NCI-H226 (cell line): ENCODE measurements at regions not wholly inside any gene's neighbourhood (a gene's known extent, or its start where the extent isn't known, plus 50 kb on each side); places are given as distances from the start of the nearest gene placed in this dataset.

Experiments
- DNase-seq: peaks from one replicate; pipeline ENCODE4 v3.0.0-alpha.2; 2015

DNA sequence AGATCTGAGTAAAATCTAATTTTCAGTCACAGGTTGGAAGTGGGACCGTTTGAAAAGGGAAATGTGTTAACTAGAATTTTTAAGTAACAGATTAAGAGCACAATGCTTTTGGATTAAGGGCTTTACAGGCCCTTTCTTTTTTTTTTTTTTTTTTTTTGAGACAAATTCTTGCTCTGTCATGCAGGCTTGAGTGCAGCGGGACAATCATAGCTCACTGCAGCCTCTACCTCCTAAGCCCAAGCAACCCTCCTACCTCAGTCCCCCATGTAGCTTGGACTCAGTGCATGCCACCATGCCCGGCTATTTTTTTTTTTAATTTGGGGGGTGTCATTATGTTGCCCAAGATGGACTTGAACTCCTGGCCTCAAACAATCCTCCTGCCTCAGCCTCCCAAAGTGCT, 363.7 kb downstream of the LIG4 start:
- DNase-seq = no peak

DNA sequence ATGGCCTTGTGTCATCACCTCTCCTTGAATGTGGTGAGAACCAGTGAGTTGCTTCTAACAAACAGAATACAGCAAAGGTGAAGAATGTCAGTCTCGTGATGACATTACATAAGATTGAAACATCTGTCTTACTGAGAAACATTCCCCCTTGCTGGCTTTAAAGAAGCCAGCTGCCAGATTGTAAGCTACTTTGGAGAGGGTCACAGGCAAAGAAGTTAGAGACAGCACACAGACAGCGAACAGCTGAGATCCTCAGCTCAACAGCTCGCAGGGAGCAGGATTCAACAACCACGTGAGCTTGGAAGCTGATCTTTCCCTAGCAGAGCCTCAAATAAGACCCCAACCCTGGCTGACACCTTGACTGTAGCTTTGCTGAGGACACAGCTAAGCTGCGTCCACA, 367.9 kb downstream of the LIG4 start:
- DNase-seq = no peak

DNA sequence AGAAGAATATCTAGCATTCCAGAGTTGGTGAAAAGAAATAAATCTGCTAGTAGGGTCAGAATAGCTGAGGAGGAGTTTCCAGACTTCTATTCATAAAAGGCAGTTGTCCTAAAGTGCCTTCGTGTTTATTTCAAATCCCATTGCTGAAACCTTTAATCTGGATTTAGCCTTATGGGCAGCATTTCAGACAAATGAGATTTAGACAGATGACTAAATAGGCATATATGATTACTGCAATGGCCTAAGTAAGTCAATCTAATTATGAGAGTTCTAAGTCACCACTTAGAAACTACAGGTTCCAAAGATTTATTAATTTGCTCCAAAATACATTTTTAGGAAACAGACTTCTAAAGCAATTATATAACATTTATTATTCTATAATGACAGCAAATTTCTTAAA, 368.7 kb downstream of the LIG4 start:
- no peak for DNase-seq

DNA sequence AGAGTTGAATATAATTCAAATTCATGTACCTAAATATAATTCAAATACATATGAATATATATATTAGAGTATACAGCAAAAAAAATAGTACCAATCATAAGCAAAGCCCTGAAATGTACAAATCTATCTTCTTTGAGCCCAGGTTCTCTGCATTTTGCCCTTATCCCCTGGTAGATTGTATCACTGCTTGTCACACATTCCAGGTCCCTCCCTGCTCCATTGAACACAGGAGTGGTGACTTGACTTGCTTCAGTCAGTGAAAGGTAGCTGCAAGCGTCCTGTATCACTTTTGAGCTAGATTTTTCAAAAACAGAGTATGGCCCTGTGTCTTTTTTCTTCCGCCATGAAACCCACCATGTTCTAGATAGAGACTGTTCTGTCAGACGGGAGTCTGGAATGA, 369.4 kb downstream of the LIG4 start:
- no peak for DNase-seq

DNA sequence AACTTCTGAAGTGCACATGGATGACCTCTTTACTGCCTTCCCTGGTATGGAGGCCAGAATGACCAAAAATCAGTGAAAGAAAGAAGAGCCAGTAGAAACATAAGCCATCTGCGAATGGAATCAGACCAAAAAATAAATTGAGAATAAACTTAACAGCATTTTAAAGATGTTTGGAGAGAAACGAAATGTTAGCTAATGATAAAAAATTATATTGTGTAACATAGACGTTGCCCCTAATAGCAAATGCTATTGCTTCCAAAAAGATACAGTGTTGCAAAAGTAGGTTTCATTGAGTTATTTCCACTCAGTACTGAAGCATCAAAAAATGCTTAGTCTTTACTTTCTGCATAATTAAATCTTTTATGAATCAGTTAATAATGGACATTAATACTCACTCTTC, 371.7 kb downstream of the LIG4 start:
- no peak for DNase-seq

DNA sequence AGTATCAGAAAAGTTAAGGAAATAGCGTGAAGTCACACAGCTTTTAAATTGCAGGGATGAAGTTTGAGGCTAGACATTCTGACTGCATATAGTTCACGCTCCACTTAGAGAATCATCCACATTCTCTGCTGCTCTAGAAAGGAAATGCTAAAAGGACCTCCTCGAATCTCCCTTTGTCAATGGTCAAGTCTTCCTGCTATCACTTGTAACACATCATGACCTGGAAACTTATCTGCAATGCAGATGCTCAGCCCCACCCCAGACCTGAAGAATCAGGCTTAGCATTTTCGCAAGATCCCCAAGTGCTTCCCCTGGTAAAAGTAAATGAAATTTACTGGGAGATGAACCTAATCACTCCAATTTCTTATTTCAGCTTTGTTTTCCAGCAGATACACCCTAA, 372.1 kb downstream of the LIG4 start:
- DNase-seq = no peak

DNA sequence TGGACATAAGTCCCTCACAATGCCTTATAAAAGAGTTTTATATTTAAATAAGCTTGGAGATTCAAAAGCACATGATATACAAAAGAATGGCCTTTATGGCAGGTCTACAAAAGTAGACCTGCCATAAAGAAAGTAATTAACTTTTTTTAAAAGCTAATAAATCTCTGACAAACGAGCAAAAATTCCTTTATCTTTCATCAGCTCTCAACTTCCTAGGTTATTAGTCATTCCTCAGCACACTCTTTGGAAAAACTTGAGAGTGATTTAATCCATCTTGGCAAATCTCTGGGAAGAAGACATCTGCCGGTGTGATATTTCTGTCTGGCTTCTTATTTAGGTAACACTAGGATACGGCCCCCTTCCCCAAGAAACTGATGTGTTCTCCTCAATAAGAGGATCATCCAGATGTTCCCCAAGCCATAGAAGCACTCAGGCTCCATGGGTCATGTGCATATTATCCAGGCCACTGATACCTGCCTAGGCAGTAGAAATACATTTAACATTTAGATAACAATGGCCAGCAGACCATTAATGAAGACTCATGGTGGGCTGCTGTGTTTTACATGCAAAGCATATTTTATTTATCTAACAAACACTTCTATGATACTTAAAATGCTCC, 372.7 kb downstream of the LIG4 start:
- peak; percentile 80 for DNase-seq

DNA sequence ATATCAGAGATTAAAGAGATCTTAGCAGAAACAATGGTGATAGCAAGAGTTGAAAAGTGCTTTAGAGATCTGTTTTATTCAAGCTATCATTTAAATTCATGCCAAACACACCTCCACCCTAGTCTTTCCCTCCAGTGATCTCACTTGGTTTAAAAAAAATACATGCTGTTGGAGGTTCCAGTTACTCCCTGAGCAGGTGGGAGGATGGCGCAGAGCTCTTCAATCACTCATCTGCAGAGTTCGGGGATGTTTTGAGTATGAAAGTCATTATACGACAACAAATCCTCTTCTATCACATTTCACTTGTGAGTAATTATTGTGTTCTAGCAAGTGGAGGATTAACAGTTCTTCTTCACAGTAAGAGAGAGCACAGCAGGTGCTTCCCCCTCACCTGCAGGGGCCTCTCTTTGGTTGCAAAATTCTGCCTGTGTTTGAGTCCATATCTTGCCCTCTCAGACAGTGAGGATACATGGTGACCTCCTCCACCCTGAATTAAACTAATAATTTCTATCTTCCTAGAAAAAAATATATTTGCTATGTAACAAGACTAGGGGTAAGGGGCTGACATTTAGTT, 376.7 kb downstream of the LIG4 start:
- DNase-seq = no peak

DNA sequence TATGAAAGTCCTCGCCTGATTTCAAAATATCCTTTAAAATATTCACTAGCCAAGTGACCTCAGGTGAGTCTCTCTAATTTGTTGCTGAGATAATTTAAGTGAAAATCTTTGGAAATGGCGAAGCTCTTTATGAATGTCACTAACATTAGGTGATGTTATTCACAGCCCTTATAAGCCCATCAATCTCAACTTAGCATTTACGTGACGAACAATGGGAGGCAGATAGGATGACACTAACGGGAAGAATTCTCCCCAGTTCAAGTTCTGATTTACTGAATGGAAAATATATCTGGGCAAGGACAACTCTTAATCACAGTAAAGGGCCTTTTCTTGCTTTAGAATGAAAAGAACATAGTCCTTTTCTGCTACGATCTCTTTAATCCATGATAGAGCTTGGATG, 378.7 kb downstream of the LIG4 start:
- DNase-seq = no peak

DNA sequence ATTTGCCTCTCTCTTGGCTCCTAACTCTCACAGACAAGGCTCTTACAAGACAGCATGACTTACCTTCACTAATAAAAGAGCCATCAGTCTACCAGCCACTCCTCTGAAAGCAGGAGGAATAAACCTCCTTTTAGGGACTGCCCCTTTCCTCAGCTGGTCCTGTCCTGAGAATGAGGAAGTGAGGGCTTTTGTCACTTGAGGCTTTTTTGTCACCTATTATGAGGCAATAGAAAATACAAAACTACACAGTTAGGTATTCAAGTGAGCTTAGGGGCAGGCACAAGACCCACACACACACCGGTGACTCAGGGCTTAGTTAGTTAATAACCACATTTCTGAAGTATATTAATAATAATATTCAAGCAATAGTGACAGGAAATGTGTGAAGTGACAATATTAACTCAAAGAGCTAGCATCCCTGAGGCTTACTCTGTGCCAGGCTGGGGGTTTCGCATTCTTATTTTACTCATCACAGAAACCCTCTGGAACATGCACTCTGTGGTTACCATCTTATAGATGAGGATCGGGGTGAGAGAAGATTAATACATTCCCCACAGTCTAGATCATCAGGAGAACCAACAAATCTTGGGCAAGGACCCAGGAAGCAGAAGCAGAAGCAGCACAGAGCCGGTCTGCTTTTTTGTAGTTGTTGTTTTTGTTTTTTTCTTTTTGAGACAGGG, 379.9 kb downstream of the LIG4 start:
- DNase-seq = peak; percentile 88

DNA sequence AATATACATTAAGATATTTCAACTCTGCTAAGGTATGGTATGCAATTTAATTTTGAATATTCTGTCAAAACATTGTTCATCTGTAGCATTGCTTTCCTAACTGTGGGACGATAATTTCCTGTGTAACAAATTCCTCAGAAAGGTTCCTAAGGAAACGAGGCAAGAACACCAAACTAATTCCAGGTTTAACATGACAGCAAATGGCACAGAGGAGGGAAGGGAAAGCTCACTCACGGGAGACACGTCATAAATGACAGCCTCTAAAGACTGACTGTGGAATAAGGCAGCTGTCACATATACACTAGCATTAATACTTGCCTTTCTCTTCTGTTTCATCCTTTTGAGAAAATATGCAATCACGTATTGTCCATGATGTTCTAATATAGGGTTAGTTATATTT, 380.6 kb downstream of the LIG4 start:
- no peak for DNase-seq

DNA sequence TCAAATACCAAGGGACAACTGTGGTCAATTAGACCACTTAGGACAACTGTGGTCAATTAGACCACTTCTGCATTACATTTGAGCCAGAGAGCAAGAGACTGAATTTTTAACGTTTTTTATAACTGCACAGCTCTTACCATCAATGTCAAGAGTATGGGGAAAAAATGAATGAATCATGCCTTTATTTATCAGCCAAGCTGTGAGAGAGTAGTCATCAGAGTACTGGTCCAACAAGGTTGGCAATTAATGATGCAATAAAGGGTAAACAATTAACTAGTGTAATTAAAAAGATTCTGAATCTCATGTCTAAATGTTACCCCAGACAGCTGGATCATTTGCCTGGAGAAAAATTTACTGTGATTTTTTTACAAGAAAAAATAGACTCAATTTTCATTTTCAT, 381.1 kb downstream of the LIG4 start:
- DNase-seq = peak; percentile 22

DNA sequence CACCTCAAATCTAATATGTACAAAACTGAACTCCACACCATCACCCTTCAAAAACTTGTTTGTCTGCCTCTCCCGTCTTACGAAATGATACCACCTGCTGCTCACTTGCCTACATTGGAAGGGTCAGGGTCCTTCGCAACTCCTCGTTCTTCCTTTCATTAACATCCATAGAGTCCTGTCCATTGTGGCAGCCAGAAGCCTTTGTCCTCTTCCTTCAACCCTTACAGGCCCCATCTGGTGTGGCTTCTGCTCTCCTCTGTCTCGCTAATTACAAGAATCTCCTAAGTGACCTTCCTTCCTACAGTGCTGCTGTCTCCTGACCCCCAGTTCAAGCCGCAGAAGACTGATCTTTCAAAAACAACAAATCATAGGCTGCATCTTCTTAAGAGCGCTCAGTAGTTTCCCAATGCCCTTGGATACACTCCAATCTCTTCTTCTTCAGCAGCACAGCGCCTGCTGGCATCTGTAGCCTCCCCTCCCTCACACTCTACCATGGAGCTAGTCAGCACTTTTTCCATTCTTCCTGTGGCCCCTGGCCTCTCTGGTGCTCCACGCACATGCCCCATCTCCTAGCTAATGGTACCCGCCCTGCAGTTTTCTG, 382.7 kb downstream of the LIG4 start:
- no peak for DNase-seq

DNA sequence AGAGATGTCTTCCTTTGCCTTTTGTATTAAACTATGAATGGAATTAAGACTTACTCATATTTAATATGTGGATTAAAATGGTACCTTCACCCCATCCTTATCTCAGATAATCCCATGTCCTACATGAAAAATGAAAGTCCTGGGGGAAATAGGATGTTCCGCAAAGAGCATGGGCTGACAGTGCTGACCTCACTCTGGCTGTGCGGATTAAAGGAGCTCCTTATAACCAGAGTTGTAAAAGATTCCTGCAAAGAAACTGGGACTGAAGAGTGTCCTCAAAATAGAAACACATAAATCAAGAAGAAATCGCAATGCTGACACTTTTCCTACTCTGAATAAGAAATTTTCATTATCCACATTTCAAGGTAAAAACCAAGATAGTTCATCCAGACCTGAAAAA, 384.5 kb downstream of the LIG4 start:
- DNase-seq = no peak

DNA sequence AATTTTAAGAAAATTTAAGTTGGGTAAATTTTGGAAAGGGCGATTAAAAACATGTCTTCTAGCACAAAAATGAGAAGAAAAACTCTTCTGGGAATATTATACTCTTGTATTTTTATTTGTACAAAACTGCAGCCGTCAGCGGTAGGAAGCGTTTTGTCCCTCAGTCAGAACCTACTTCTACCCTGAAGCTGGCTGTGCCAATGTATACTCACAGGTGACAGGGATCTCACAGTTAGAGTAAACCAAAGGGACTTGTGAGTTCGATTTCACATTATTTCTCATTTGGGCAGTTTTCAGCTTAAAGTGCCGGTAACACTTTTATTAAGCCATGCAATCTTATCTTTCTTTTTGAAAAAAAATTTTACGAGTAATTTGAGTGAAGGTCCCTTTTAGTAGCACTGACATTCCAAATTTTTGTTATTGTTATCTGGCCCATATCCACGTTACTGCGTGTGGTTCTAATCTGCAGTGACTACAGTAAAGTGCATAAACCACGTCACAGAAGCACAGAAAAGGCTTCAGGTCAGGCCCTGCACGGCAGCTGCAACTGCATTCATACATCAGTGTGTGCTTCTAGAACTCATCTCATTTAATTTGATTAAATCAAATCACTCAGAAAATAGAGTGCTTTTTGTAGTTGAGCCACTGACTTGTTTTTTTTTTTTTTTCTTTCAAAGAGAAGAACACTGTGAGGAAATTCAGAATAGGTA, 387.3 kb downstream of the LIG4 start:
- no peak for DNase-seq

DNA sequence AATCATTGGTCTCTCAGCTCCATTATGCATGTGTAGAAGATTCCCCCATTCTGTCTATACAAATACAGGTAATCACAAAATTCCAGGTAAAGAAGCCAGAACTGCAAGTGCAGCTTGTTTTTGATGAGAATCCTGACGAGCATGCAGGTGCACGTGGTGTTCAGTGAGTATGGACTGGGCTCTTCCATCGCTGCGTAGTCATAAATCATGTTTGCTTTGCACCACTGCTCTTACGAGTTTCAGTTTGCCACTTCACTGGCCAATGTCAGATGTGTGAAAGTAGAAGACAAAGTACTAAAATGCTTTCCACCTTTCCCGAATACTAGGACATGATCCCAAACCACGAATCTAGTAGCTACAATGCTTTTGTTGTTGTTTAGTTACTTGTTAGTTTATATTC, 390.7 kb downstream of the LIG4 start:
- DNase-seq = no peak

DNA sequence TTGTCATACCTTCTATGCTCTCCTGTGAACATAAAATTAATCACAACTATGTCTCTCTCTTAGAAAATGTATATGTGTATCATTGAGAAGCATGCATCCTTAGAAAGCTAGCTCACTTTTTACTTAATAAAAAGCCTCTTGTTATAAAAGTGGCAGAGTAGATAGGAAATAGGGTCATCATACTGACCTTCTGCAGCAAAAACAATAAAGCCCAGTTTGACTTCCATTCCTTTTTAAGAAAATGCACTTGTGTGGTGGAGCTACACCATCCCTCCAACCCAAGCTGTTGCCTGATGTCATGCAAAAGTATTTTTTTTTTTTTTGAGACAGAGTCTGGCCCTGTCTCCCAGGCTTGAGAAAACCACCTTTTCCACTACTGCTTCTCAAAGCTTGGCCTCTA, 393.3 kb downstream of the LIG4 start:
- no peak for DNase-seq

DNA sequence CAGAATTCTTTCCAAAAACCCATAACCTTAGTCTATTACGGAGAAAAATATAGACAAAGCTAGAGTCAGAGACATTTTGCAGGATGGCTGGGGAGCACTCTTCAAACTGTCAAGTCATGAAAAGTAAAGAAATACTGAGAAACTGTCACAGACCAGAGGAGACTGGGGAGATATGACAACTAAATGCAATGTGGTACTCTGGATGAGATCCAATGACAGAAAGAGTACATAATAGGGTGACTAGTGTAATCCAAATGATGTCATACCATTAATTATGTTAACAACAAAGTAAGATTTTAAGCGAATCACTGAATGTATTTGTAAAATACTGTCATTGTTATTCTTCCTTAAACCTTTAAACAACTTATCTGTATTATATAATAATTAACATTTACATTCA, 393.8 kb downstream of the LIG4 start:
- DNase-seq = no peak

DNA sequence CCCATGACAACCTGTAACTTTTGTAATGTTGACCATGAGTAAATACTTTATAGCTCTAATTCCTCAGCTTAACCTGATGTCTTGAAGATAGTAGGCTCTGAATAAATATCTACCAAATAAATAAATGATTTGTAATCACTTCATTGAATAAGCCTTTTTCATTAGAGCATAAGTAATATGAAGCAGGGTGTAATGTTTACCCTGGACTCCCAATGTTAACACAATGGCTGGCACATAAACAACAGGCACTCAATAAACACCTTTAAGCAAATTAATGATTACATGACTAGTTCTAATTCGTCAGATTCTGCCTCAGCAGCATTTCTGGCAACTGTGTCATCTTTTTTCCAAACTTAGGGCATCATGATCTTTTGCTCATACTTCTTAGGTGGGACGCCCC, 396.3 kb downstream of the LIG4 start:
- DNase-seq = no peak

DNA sequence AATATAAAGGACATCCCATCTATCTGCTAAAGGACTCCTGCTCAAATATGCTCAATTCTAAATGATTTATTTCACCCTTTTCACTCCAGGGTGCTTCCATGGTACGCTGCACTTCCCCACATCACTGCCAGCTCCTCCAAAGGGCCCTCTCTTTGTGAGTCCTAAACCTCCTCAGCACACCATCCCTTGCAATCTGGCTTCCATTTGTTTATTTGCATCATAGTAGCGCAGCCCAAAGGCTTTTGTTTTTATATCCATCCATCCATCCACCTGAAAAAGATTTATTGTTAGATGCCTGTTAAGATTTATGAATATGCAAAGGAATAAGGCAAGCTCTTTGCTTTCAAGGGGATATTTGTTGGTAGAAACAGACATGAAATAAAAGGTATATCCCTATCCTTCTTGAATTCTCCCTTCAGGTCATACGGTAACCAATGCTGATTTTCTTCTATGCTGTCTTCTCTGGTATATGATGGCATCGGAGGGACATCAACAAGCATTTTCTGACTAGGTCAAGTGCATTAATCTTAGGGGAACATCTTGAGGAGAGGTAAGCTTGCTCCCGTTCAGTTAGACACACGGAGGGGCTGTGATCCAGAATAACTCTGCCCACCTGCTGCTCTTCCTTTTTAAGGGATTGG, 397.6 kb downstream of the LIG4 start:
- no peak for DNase-seq

DNA sequence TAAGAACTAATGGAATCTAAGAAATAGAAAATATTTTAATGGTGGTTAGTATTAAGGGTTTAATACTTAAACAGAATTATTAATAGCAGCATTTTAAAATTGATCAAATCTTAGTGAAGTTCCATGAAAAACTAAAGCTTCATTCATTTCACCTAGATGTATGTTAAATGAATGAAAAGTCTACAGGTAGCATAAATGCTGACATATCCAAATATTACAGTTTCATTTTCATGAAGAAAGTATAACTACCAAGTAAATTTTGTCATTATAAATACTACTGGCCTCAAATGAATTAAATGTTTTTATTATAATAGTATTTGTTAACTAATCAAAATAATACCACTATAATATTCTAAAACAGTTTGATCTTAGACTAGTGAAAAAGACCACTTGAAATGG, 403.3 kb downstream of the LIG4 start:
- DNase-seq = no peak

DNA sequence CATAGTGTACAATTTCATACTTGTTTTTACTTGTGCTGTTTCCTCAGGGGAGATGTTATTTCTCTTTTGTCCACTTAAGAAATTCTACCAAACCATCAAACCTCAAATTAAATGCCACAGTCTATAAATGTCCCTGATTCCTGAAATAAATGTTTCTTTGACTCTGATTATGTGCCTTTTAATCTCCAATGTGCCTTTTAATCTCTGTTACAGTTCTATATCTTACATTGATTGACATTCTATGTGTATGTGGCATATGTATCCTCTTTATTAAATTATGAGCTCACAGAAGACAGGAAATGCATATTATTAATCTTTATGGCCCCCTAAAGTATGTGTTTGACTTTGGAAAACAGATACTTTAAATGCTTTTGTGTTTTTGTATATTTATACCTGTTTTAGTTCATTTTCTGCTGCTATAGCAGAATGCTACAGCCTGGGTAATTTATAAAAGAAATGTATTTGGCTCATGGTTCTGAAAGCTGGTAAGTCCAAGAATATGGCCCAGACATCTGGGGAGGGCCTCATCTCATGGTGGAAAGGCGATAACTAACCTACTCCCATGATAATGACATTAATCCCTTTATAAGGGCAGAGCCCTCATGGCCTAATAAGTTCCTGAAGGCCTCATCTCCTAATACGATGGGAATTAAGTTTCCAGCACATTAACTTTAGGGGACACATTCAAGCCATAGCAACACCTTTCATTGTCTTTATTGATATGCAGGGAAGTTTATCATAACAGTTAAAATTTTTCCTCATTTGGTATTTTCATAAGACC, 403.9 kb downstream of the LIG4 start:
- DNase-seq = no peak
